ENCODE measurements at regions not wholly inside any gene's neighbourhood (a gene's known extent, or its start where the extent isn't known, plus 50 kb on each side); places are given as distances from the start of the nearest gene placed in this dataset.

GRCh38 chr11:91244912-91245311, 979.7 kb upstream of the FAT3 start:
- Histone ChIP-seq H3K27ac (ENCODE audit: low read length) (no peak overlapping the region), H2AFZ (ENCODE audit: low read depth, low read length) (no peak overlapping the region), H4K20me1 (ENCODE audit: insufficient read depth, low read length) (no peaks in the 10 kb centered on the region), H3K4me3 (ENCODE audit: low read length) (no peak overlapping the region), H3K9ac (ENCODE audit: low read length) (no peak overlapping the region), H3K4me1 (ENCODE audit: low read length) (peaks cover 4% of the 10 kb centered on the region), H3K79me2 (ENCODE audit: low read length) (no peaks in the 10 kb centered on the region), H3K4me2 (ENCODE audit: low read length) (no peak overlapping the region), H3K27me3 (ENCODE audit: low read depth, low read length) (no peaks in the 10 kb centered on the region), H3K36me3 (replicated peaks; ENCODE audit: low read depth, low read length) (no peaks in the 10 kb centered on the region), H3K9me3 (ENCODE audit: insufficient read depth, low read length) (no peaks in the 10 kb centered on the region)
- TF ChIP-seq, protein P1, sequence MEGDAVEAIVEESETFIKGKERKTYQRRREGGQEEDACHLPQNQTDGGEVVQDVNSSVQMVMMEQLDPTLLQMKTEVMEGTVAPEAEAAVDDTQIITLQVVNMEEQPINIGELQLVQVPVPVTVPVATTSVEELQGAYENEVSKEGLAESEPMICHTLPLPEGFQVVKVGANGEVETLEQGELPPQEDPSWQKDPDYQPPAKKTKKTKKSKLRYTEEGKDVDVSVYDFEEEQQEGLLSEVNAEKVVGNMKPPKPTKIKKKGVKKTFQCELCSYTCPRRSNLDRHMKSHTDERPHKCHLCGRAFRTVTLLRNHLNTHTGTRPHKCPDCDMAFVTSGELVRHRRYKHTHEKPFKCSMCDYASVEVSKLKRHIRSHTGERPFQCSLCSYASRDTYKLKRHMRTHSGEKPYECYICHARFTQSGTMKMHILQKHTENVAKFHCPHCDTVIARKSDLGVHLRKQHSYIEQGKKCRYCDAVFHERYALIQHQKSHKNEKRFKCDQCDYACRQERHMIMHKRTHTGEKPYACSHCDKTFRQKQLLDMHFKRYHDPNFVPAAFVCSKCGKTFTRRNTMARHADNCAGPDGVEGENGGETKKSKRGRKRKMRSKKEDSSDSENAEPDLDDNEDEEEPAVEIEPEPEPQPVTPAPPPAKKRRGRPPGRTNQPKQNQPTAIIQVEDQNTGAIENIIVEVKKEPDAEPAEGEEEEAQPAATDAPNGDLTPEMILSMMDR (IDR thresholded peaks at IDR 0.05; ENCODE audit: low read depth, low read length), result no peak
- TF ChIP-seq EZH2phosphoT487 (IDR thresholded peaks at IDR 0.05; ENCODE audit: low read depth), result no peak

- Histone ChIP-seq H2AFZ (ENCODE audit: low read depth, low read length) (no peak overlapping the region), H3K27me3 (ENCODE audit: low read depth, low read length) (no peaks in the 10 kb centered on the region), H3K27ac (ENCODE audit: low read length) (no peak overlapping the region), H3K36me3 (replicated peaks; ENCODE audit: low read depth, low read length) (no peaks in the 10 kb centered on the region), H3K9me3 (ENCODE audit: insufficient read depth, low read length) (no peaks in the 10 kb centered on the region), H3K4me2 (ENCODE audit: low read length) (no peak overlapping the region), H4K20me1 (ENCODE audit: insufficient read depth, low read length) (no peaks in the 10 kb centered on the region), H3K9ac (ENCODE audit: low read length) (no peak overlapping the region), H3K79me2 (ENCODE audit: low read length) (no peaks in the 10 kb centered on the region), H3K4me3 (ENCODE audit: low read length) (no peak overlapping the region), H3K4me1 (ENCODE audit: low read length) (peaks cover 12% of the 10 kb centered on the region)
- TF ChIP-seq EZH2phosphoT487 (IDR thresholded peaks at IDR 0.05; ENCODE audit: low read depth), result no peak
- TF ChIP-seq, protein P1 (IDR thresholded peaks at IDR 0.05; ENCODE audit: low read depth, low read length), result no peak
These were observed 981.0 kb upstream of the FAT3 start for GRCh38 chr11:91243630-91244029.

DNA sequence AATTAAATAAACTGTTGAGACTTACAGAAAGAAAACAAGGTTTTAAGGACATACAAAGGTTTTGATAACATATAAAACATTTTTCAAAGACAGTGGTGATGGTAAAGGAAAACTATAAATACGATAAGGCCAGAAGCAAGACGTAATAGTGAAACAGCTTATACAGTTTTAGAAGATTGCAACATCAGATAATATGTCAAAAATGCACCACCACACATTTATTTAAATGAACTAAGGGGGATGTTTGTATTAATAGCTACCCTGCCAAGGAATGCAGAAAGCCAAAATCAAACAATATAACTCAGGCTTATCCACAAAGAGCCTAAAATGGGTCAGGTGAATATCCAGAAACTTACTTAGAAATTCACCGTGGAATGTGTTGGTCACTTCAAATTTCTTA, 981.6 kb upstream of the FAT3 start:
- Histone ChIP-seq H3K36me3 (replicated peaks; ENCODE audit: low read depth, low read length) (no peaks in the 10 kb centered on the region), H3K4me2 (ENCODE audit: low read length) (no peak overlapping the region)

DNA sequence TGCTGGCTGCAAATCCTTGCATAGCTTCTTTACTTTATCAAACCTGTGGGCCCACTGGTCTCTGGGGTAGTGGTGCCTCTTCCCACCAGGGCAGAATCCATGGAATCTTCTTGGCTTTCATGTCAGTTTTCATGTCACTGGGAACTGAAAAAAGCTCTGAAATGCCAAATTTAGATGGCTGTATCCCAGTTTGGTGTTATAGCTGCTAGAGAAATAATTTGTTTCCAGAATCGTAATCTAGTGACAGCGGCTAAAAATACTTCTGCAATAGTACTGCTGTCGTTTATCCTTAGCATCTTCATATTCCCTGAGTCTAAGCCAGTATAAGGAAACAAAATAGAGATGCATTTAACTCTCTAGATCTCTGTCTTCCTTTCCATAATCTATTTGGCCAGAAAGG, 983.4 kb upstream of the FAT3 start:
- Histone ChIP-seq H3K36me3 (replicated peaks; ENCODE audit: low read depth, low read length) (no peaks in the 10 kb centered on the region), H3K27me3 (ENCODE audit: low read depth, low read length) (no peaks in the 10 kb centered on the region), H3K4me1 (ENCODE audit: low read length) (peaks cover 12% of the 10 kb centered on the region), H3K27ac (ENCODE audit: low read length) (no peak overlapping the region), H3K9ac (ENCODE audit: low read length) (no peak overlapping the region), H2AFZ (ENCODE audit: low read depth, low read length) (no peak overlapping the region), H3K4me3 (ENCODE audit: low read length) (no peak overlapping the region), H4K20me1 (ENCODE audit: insufficient read depth, low read length) (no peaks in the 10 kb centered on the region), H3K4me2 (ENCODE audit: low read length) (no peak overlapping the region), H3K79me2 (ENCODE audit: low read length) (no peaks in the 10 kb centered on the region), H3K9me3 (ENCODE audit: insufficient read depth, low read length) (no peaks in the 10 kb centered on the region)
- TF ChIP-seq, protein P1 (IDR thresholded peaks at IDR 0.05; ENCODE audit: low read depth, low read length), result no peak
- TF ChIP-seq EZH2phosphoT487 (IDR thresholded peaks at IDR 0.05; ENCODE audit: low read depth), result no peak

More for the DNA sequence above, 981.6 kb upstream of the FAT3 start:
- Histone ChIP-seq H3K79me2 (ENCODE audit: low read length) (no peaks in the 10 kb centered on the region), H2AFZ (ENCODE audit: low read depth, low read length) (no peak overlapping the region), H3K9me3 (ENCODE audit: insufficient read depth, low read length) (no peaks in the 10 kb centered on the region), H3K9ac (ENCODE audit: low read length) (no peak overlapping the region), H3K4me3 (ENCODE audit: low read length) (no peak overlapping the region), H3K4me1 (ENCODE audit: low read length) (peaks cover 12% of the 10 kb centered on the region), H3K27me3 (ENCODE audit: low read depth, low read length) (no peaks in the 10 kb centered on the region), H3K27ac (ENCODE audit: low read length) (no peak overlapping the region), H4K20me1 (ENCODE audit: insufficient read depth, low read length) (no peaks in the 10 kb centered on the region)
- TF ChIP-seq EZH2phosphoT487 (IDR thresholded peaks at IDR 0.05; ENCODE audit: low read depth), result no peak
- TF ChIP-seq, protein P1 (IDR thresholded peaks at IDR 0.05; ENCODE audit: low read depth, low read length), result no peak
